ENCODE measurements at regions not wholly inside any gene's neighbourhood (a gene's known extent, or its start where the extent isn't known, plus 50 kb on each side); places are given as distances from the start of the nearest gene placed in this dataset.

DNA sequence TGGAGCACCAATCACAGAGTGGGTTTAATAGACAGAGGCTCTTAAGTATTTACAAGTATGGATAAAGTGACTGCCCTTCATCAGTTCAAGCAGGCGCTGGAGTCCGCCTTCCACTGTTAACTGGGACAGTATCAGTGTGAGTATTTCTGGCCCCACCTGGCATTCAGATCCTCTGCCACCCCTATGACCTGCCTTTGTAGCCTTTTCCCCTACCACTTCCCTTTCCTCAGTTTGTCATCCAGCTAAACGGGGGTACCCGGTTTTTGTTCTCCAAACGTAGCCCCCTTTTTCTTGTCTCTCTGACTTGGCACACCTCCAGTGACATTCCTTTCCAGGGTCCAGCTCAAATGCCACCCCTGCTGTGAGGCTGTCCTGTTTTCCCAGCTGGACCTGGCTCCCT, 134.4 kb downstream of the SNX10 start:
- no peak for ATAC-seq
- 16% methylated on average over 5 of the region's 5 CpGs for WGBS (ENCODE audit: insufficient coverage, insufficient replicate concordance, low lambda C conversion rate, missing lambda C conversion rate)

More for the DNA sequence above, 134.4 kb downstream of the SNX10 start:
- Histone ChIP-seq H3K36me3 (ENCODE audit: control insufficient read depth in 2 of 2, insufficient read depth in 2 of 2, low read length in 1 of 2) (no peaks in the 10 kb centered on the region), H3K9ac (ENCODE audit: control insufficient read depth, insufficient read depth, low read length) (no peak overlapping the region), H3K27ac (ENCODE audit: control insufficient read depth, insufficient read depth) (no peak overlapping the region), H3K9me3 (replicated peaks; ENCODE audit: control insufficient read depth, insufficient read depth, low read length) (no peaks in the 10 kb centered on the region), H3K27me3 (replicated peaks in 1 of 2; ENCODE audit: control insufficient read depth in 2 of 2, insufficient read depth in 2 of 2, low read length in 1 of 2) (no peaks in the 10 kb centered on the region; a peak in 1 of 4 replicates), H2AFZ (ENCODE audit: control insufficient read depth, low read depth, low read length) (no peak overlapping the region), H4K20me1 (ENCODE audit: control insufficient read depth, insufficient read depth) (no peaks in the 10 kb centered on the region), H3K4me3 (no peak overlapping the region), H3K79me2 (ENCODE audit: control insufficient read depth, insufficient read depth, low read length) (no peaks in the 10 kb centered on the region), H3K4me2 (ENCODE audit: control insufficient read depth, insufficient read depth) (no peak overlapping the region), H3K4me1 (ENCODE audit: control insufficient read depth, insufficient read depth, low read length) (no peaks in the 10 kb centered on the region)
- ChIA-PET POLR2A (no interaction called here), SMC1A (ENCODE audit: uncharacterized antibody, unreplicated experiment) (interaction anchor here (0.6 to 2.8 kb wide), 4 partner anchors 11 to 155 kb away, joined by 3 to 7 read pairs (median 4); no protein-coding TSS in a partner anchor), CTCF (no interaction called here), RAD21 (ENCODE audit: unreplicated experiment) (no interaction called here)
- intact Hi-C loops (cut with micrococcal nuclease; ENCODE audit: unreplicated experiment) (no loop called here), in situ Hi-C loops (cut with MboI) (no loop called here)
- DNase-seq (ENCODE audit: low read depth, low spot score), result no peak
- TF ChIP-seq BACH1 (IDR thresholded peaks at IDR 0.05; ENCODE audit: borderline replicate concordance) (no peak), SP1 (IDR thresholded peaks at IDR 0.05; ENCODE audit: low read depth, low read length) (no peak), CBX3 (IDR thresholded peaks at IDR 0.05; ENCODE audit: borderline replicate concordance, low read depth) (no peak), SPI1 (IDR thresholded peaks at IDR 0.05; ENCODE audit: borderline replicate concordance, insufficient read depth, low read depth, low read length) (no peak), HCFC1 (IDR thresholded peaks at IDR 0.05; ENCODE audit: low read length) (no peak), GABPA (IDR thresholded peaks at IDR 0.05; ENCODE audit: low read depth) (no peak), NR2C1 (IDR thresholded peaks at IDR 0.05) (no peak), ZNF217 (IDR thresholded peaks at IDR 0.05) (no peak), EED (IDR thresholded peaks at IDR 0.05; ENCODE audit: low read depth) (no peak), NFYB (IDR thresholded peaks at IDR 0.05; ENCODE audit: insufficient read depth, low read depth, low read length) (no peak), TARDBP (IDR thresholded peaks at IDR 0.05; ENCODE audit: borderline replicate concordance) (no peak), ZSCAN29 (IDR thresholded peaks at IDR 0.05) (no peak), MTA3 (IDR thresholded peaks at IDR 0.05; ENCODE audit: borderline replicate concordance, low read length) (no peak), TCF3 (IDR thresholded peaks at IDR 0.05; ENCODE audit: borderline replicate concordance, insufficient read depth, low read depth, low read length) (no peak), SRF (IDR thresholded peaks at IDR 0.05; ENCODE audit: low read depth in 2 of 2, low read length in 2 of 2) (no peak)
- TF ChIP-seq, protein P1, sequence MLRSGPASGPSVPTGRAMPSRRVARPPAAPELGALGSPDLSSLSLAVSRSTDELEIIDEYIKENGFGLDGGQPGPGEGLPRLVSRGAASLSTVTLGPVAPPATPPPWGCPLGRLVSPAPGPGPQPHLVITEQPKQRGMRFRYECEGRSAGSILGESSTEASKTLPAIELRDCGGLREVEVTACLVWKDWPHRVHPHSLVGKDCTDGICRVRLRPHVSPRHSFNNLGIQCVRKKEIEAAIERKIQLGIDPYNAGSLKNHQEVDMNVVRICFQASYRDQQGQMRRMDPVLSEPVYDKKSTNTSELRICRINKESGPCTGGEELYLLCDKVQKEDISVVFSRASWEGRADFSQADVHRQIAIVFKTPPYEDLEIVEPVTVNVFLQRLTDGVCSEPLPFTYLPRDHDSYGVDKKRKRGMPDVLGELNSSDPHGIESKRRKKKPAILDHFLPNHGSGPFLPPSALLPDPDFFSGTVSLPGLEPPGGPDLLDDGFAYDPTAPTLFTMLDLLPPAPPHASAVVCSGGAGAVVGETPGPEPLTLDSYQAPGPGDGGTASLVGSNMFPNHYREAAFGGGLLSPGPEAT (IDR thresholded peaks at IDR 0.05; ENCODE audit: low read depth), result no peak
- TF ChIP-seq, protein P2, sequence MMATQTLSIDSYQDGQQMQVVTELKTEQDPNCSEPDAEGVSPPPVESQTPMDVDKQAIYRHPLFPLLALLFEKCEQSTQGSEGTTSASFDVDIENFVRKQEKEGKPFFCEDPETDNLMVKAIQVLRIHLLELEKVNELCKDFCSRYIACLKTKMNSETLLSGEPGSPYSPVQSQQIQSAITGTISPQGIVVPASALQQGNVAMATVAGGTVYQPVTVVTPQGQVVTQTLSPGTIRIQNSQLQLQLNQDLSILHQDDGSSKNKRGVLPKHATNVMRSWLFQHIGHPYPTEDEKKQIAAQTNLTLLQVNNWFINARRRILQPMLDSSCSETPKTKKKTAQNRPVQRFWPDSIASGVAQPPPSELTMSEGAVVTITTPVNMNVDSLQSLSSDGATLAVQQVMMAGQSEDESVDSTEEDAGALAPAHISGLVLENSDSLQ (IDR thresholded peaks at IDR 0.05), result no peak
- no peak for FAIRE-seq
- no TSS peak for BruUV-seq (replicated peaks)

Measured in GM12878 (cell line).